ENCODE measurements at regions not wholly inside any gene's neighbourhood (a gene's known extent, or its start where the extent isn't known, plus 50 kb on each side); places are given as distances from the start of the nearest gene placed in this dataset.

- DNase-seq (ENCODE audit: extremely low spot score), result no peak
- TF ChIP-seq FOXA1 (IDR thresholded peaks at IDR 0.05), result no peak
- TF ChIP-seq LEF1 (IDR thresholded peaks at IDR 0.05; ENCODE audit: borderline replicate concordance), result no peak
- no peak for TF ChIP-seq NFRKB (IDR thresholded peaks at IDR 0.05)
- no peak for TF ChIP-seq FOXM1 (IDR thresholded peaks at IDR 0.05; ENCODE audit: borderline replicate concordance)
- TF ChIP-seq ARNT (IDR thresholded peaks at IDR 0.05), result no peak
- TF ChIP-seq PKNOX1 (IDR thresholded peaks at IDR 0.05), result no peak
- TF ChIP-seq SP1 (IDR thresholded peaks at IDR 0.05), result no peak
- TF ChIP-seq TARDBP (IDR thresholded peaks at IDR 0.05), result no peak
- no peak for TF ChIP-seq SUZ12 (IDR thresholded peaks at IDR 0.05)
- no peak for TF ChIP-seq L3MBTL2 (conservative IDR thresholded peaks at IDR 0.05)
- TF ChIP-seq BHLHE40 (IDR thresholded peaks at IDR 0.05; ENCODE audit: borderline replicate concordance), result no peak
- no peak for TF ChIP-seq FOXK2 (IDR thresholded peaks at IDR 0.05)
- TF ChIP-seq ZNF384 (IDR thresholded peaks at IDR 0.05), result no peak
- no peak for TF ChIP-seq HDGF (IDR thresholded peaks at IDR 0.05; ENCODE audit: borderline replicate concordance)
- no peak for TF ChIP-seq ELF4 (IDR thresholded peaks at IDR 0.05)
- ChIA-PET CTCF (no interaction called here), POLR2A (no interaction called here)
These were observed 62.2 kb downstream of the MYCN start for GRCh38 chr2:16002575-16002974.

- CTCF ChIA-PET, result no interaction called here
- DNase-seq (ENCODE audit: extremely low spot score), result no peak
- POLR2A ChIA-PET, result no interaction called here
- TF ChIP-seq NFRKB (IDR thresholded peaks at IDR 0.05) (no peak), TARDBP (IDR thresholded peaks at IDR 0.05) (no peak), HDGF (IDR thresholded peaks at IDR 0.05; ENCODE audit: borderline replicate concordance) (no peak), CTBP1 (IDR thresholded peaks at IDR 0.05; ENCODE audit: borderline replicate concordance) (no peak), LEF1 (IDR thresholded peaks at IDR 0.05; ENCODE audit: borderline replicate concordance) (no peak), FOXM1 (IDR thresholded peaks at IDR 0.05; ENCODE audit: borderline replicate concordance) (no peak)
These were observed 61.8 kb downstream of the MYCN start for GRCh38 chr2:16002144-16002543.

- TF ChIP-seq NFRKB (IDR thresholded peaks at IDR 0.05) (no peak), ZNF384 (IDR thresholded peaks at IDR 0.05) (no peak), TARDBP (IDR thresholded peaks at IDR 0.05) (no peak), CTBP1 (IDR thresholded peaks at IDR 0.05; ENCODE audit: borderline replicate concordance) (no peak), ELF4 (IDR thresholded peaks at IDR 0.05) (no peak), PKNOX1 (IDR thresholded peaks at IDR 0.05) (no peak)
- POLR2A ChIA-PET, result no interaction called here
- CTCF ChIA-PET, result no interaction called here
- DNase-seq (ENCODE audit: extremely low spot score), result no peak
These were observed 60.3 kb downstream of the MYCN start for GRCh38 chr2:16000642-16001041.

GRCh38 chr2:15999596-16000469 is 59.5 kb downstream of the MYCN start:
- ChIA-PET POLR2A (no interaction called here), CTCF (no interaction called here)
- TF ChIP-seq L3MBTL2 (conservative IDR thresholded peaks at IDR 0.05) (no peak), LEF1 (IDR thresholded peaks at IDR 0.05; ENCODE audit: borderline replicate concordance) (no peak), FOXM1 (IDR thresholded peaks at IDR 0.05; ENCODE audit: borderline replicate concordance) (no peak), HDGF (IDR thresholded peaks at IDR 0.05; ENCODE audit: borderline replicate concordance) (no peak), ELF4 (IDR thresholded peaks at IDR 0.05) (no peak), FOXK2 (IDR thresholded peaks at IDR 0.05) (no peak), SUZ12 (IDR thresholded peaks at IDR 0.05) (no peak)
- no peak for DNase-seq (ENCODE audit: extremely low spot score)

GRCh38 chr2:15997728-15998280 is 57.5 kb downstream of the MYCN start:
- POLR2A ChIA-PET, result no interaction called here
- CTCF ChIA-PET, result no interaction called here
- no peak for DNase-seq (ENCODE audit: extremely low spot score)
- TF ChIP-seq NFRKB (IDR thresholded peaks at IDR 0.05) (no peak), SP1 (IDR thresholded peaks at IDR 0.05) (no peak), L3MBTL2 (conservative IDR thresholded peaks at IDR 0.05) (no peak), ZNF384 (IDR thresholded peaks at IDR 0.05) (no peak), LEF1 (IDR thresholded peaks at IDR 0.05; ENCODE audit: borderline replicate concordance) (no peak), FOXK2 (IDR thresholded peaks at IDR 0.05) (no peak), HDGF (IDR thresholded peaks at IDR 0.05; ENCODE audit: borderline replicate concordance) (no peak), TARDBP (IDR thresholded peaks at IDR 0.05) (no peak), SUZ12 (IDR thresholded peaks at IDR 0.05) (no peak), FOXM1 (IDR thresholded peaks at IDR 0.05; ENCODE audit: borderline replicate concordance) (no peak), FOXA1 (IDR thresholded peaks at IDR 0.05) (no peak), CTBP1 (IDR thresholded peaks at IDR 0.05; ENCODE audit: borderline replicate concordance) (no peak)

- POLR2A ChIA-PET, result no interaction called here
- CTCF ChIA-PET, result no interaction called here
- no peak for DNase-seq (ENCODE audit: extremely low spot score)
- TF ChIP-seq SP1 (IDR thresholded peaks at IDR 0.05), result no peak
These were observed 56.4 kb downstream of the MYCN start for GRCh38 chr2:15996536-15997423.
